ENCODE measurements at regions not wholly inside any gene's neighbourhood (a gene's known extent, or its start where the extent isn't known, plus 50 kb on each side); places are given as distances from the start of the nearest gene placed in this dataset.
"Not testable (repeated sequence)": the region's sequence is repeated elsewhere in the genome, so short reads cannot be mapped to it uniquely, and the experiment has no call there.

GRCh38 chr1:203926025-203926540, 64.7 kb downstream of the SNRPE start:
- DNase-seq, result peak; percentile 57

- DNase-seq, result no peak
Observed at GRCh38 chr1:203929741-203930309, 68.4 kb downstream of the SNRPE start.

DNA sequence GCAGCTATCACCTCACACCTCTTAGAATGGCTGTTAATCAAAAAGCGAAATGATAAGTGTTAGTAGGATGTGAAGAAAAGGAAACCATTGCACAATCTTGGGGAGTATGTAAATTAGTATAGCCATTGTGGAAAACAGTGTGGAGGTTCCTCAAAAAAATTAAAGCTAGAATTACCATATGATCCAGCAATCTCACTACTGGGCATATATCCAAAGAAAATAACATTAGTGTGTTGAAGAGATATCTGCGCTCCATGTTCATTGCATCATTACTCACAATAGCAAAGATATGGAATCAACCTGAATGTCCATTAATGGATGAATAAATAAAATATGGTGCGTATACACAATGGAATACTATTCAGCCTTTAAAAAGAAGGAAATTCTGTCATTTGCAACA, 68.9 kb downstream of the SNRPE start:
- peak; percentile 20 for DNase-seq

GRCh38 chr1:203931953-203932352, 70.6 kb downstream of the SNRPE start:
- no peak for DNase-seq

DNA sequence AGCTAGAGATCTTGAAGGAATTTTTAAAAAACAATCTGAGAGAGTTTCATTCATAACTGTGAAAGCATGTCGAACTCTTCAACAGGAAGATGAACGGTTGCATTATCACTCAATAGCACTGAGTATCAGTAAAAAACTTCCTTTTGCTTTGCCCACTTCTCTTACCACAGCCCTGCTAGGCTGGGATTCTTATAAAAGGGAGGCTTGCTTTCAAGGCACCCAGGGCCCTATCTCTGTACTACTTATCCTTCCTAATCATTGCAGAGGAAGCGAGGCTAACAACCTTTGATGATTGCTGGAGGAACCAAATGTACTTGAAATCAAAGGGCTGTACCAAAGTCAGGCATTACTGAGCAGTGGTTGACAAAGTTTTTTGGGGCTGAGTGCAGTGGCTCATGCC, 71.2 kb downstream of the SNRPE start:
- no peak for DNase-seq

DNA sequence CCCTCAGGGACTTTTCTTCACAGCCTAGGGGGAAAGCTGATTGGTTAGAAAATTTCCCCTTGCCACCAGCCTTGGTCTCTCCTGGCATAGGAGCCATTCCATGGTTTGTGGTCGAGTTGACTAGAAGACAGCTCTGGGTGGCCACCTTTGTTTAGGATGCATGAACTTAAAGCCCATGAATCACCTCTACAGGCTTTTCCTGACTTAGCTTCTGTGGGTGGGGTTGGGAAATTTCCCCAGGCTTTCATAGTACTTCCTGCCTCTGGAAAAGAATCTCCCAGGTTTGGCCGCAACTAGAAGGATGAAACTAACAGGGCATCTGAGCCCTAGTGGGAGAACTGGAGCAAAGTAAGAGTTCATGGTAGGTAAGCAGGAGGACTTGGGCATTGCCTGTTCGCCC, 72.6 kb downstream of the SNRPE start:
- no peak for DNase-seq

- DNase-seq, result peak; percentile 16
Observed at GRCh38 chr1:203934651-203935050, 73.3 kb downstream of the SNRPE start.

- DNase-seq, result no peak
Observed at GRCh38 chr1:203935321-203935720, 73.9 kb downstream of the SNRPE start.

DNA sequence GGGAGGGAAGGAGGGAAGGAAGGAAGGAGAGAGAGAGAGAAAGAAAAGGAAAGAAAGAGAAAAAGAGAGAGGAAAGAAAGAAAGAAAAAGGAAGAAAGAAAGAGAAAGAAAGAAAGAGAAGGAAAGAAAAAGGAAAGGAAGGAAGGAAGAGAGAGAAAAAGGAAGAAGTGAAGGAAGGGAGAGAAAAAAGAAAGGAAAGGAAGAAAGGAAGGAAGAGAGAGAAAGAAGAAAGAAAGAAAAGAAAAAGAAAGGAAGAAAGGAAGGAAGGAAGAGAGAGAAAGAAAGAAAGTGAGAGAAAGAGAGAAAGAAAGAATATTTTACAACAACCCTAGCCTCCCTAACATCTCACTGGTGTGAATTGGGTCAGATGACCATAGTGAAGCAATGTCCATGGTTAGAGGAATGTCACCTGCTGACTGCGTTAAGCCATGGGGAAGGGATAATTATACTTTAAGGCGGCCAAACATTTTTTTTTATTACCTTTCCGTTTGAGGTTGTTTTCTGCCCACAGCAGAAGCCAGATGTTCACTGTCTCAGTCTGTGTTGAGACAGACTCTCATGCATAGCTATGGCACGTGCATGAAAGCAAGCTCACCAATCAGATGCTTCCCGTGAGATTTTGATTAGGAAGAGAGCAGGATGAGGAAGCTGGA, 76.4 kb downstream of the SNRPE start:
- DNase-seq, result no peak

GRCh38 chr1:203944651-203945404, 83.4 kb downstream of the SNRPE start:
- no peak for DNase-seq

DNA sequence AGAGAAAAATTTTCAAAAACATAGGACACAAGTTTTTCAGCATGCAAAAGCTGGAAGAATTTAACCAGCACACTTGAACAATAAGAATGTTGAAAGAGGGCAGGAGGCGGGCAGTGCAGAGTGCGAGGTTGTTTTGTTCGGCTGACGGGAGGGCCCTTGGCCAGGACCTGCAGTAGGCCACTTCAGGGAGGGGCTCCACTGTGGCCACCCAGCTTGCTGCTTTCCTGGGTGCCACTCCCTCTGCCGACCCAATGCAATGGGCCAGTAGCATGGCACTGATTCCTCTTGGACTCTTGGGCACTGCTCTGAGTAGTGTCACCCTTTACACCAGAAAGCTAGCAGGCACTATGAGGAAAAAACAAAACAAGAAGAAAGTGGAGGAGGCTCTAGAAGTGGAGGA, 92.9 kb downstream of the SNRPE start:
- DNase-seq, result no peak

DNA sequence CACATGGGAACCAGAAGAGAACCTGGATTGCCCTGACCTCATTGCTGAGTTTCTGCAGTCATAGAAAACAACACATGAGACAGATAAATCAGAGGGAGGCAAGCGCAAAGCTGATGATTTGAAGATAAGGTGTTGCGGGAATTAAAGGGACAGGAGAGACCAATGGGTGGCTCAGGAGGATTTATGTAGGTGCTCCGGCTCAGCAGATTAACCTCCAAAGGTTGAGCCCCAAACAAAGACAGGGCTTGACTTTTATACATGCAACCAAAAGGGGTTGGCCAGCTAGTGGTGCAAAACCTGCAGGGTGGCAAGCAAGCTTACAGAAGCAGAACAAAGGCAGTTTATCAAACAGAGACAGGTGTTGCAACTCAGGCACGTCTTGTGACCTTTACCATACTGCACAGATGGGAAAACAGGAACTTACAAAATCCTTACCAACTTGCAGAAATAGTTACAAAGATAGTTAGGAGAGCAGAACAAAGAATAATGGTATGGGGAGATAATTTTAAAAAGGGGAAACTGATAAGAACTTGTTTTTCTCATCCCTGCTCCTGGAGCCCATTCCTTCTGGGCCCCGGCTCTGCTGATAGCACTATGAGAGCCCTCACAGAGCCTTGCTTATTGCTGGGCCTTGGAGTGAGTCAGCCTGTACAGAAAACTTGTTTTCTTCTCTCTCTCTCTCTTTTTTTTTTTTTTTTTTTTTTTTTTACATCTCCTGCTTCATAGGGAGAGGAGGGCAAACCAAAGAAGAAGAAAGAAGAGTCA, 93.6 kb downstream of the SNRPE start:
- DNase-seq, result no peak

DNA sequence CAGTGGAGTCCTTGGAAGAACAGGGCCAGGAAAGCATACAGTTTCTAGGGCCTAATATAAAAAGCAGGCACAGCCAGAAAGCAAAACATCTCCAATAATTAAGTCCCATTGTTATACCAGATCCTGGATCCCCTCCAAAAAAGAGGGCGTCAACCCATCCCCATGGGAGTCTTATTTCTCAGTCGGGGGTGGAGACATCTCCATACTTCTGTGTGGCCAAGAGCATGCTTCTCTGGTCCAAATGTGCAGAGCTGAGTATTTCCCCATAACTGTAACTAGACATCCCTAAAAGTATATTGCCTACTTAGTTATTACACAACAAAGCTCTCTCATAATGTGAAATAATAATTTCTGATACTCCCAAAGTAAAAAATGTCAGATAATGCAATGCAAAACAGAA, 104.2 kb upstream of the SOX13 start:
- no peak for DNase-seq

- DNase-seq, result no peak
Observed at GRCh38 chr1:203969846-203970245, 103.1 kb upstream of the SOX13 start.

DNA sequence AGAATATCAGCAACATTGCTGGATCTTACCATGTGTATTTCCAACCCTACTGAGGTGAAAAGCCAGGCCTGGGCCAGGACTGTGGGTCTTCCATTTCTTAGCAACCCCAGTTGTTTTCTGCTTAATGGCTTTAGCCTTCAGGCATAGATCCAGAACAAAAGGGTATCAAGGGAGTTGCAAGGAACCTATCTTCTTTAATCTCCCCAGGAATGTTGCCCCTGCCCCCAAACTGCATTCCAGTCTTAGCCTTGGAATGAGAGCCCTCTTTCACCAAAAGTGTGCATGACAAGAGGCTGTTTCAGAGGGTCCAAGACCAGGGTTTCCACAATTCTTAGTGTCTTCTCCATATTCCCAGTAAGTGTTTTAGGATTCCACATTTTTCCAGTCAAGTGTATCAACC, 87.9 kb upstream of the SOX13 start:
- peak; percentile 38 for DNase-seq

DNA sequence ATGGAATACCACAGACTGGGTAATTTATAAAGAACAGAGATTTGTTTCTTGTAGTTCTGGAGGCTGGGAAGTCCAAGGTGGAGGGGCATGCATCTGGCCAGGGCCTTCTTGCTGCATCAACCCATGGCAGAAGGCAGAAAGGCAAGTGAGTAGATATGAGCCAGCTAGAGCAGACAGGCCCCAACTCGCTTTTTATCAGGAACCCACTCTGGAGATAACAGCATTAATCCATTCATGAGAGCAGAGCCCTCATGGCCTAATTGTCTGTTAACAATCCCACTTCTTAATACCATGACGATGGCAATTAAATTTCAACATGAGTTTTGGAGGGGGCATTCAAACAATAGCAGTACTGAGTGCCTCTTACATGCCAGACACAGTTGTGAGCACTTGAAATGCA, 87.2 kb upstream of the SOX13 start:
- DNase-seq, result no peak

DNA sequence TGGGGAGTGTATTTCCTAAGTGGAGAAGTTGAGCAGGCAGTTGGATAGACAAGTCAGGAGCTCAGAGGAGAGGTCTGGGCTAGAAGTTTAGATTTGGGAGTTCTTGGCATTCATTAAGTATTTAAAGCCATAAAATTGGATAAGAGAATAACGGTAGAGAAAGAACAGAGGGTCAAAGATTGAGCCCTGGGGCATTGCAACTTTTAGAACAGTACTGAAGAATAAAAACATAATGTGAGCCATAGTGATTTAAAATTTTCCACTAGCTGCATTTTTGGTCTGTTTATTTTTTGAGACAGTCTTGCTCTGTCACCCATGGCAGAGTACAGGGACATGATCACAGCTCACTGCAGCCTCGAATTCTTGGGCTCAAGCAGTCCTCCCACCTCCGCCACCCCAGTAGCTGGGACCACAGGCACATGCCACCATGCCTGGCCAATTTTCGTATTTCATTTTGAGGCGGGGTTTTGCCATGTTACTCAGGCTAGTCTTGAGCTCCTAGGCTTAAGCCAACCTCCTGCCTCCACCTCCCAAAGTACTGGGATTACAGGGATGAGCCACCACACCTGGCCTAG, 85.9 kb upstream of the SOX13 start:
- DNase-seq, result no peak

GRCh38 chr1:203990118-203990517, 82.8 kb upstream of the SOX13 start:
- no peak for DNase-seq

DNA sequence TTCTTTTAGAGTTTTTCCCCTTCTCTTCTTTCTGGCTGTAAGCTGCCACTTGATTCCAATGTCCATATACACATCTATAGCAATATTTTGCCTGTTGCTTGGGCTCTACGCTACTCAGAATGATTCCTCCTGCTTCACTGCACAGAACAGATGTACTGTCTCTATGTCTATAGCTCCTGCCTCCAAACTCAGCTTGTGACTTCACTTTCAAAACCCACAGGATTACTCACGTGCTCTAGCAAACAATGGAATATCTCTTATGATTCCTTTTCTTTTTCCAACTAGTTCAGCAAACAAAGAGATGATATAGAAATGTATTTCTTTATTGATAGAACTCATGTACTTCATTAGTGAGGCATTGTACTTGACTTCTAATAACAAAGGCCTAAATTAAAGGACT, 80.5 kb upstream of the SOX13 start:
- DNase-seq, result no peak

GRCh38 chr1:203993256-203993655, 79.7 kb upstream of the SOX13 start:
- DNase-seq, result no peak

- DNase-seq, result no peak
Observed at GRCh38 chr1:203995228-203995627, 77.7 kb upstream of the SOX13 start.

DNA sequence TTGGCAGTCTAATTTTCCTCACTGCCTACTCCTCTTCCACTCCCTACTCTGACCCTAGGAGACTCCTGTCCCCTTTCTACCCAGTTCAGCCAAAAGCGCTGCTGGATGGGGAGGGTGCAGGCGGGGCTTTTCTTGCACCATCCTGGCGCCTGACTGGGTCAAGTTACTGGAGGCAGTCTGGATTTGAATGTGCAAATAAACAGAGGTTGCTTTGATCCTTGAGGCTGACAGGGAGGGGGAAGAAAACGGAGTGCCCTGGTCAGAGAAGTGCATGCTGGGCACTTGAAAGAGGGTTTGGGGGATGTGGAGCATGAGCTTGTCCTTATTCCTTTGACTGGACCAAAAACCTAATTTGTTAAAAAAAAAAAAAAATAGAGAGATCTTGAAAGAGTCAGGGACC, 76.8 kb upstream of the SOX13 start:
- DNase-seq, result no peak

DNA sequence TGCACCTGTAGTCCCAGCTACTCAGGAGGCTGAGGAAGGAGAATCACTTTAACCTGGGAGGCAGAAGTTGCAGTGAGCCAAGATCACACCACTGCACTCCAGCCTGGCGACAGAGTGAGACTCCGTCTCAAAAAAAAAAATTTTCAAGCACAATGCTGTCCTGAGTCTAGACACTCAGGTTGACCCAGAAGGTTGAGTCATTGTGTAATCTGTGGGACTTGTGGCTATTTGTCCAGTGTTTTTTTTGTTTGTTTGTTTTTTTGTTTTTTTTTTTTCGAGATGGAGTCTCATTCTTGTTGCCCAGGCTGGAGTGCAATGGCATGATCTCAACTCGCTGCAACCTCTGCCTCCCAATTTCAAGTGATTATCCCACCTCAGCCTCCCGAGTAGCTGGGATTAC, 74.3 kb upstream of the SOX13 start:
- not testable (repeated sequence) for DNase-seq

Measured in fibroblast of upper back skin (primary cell).